ENCODE measurements at regions not wholly inside any gene's neighbourhood (a gene's known extent, or its start where the extent isn't known, plus 50 kb on each side); places are given as distances from the start of the nearest gene placed in this dataset.

GRCh38 chr3:116927918-116928317, 218.3 kb downstream of the TUSC7 start (continued):
- no peak for TF ChIP-seq TAF7 (optimal IDR thresholded peaks at IDR 0.05; ENCODE audit: borderline replicate concordance, low read depth, low read length)
- no peak for TF ChIP-seq YY1 (IDR thresholded peaks at IDR 0.05; ENCODE audit: low read depth, low read length)
